HG02759 (cell line): ENCODE measurements at regions not wholly inside any gene's neighbourhood (a gene's known extent, or its start where the extent isn't known, plus 50 kb on each side); places are given as distances from the start of the nearest gene placed in this dataset.

Experiments
- ATAC-seq: cut with Tn5 transposase; IDR thresholded peaks from one replicate; pipeline ENCODE4 v1.9.1; 2021; ENCODE audit warnings: mild to moderate bottlenecking, moderate library complexity; ENCODE audit not compliant: unreplicated experiment

- ATAC-seq = no peak
Observed at GRCh38 chr15:98139337-98139736, 178.8 kb downstream of the ARRDC4 start.

- no peak for ATAC-seq
Observed at GRCh38 chr15:98142572-98142971, 182.1 kb downstream of the ARRDC4 start.

GRCh38 chr15:98143116-98143515 lies 182.6 kb downstream of the ARRDC4 start:
- no peak for ATAC-seq

- ATAC-seq = no peak
Observed at GRCh38 chr15:98144388-98144787, 183.9 kb downstream of the ARRDC4 start.

- no peak for ATAC-seq
Observed at GRCh38 chr15:98146031-98146820, 185.7 kb downstream of the ARRDC4 start.

GRCh38 chr15:98147415-98147814 lies 186.9 kb downstream of the ARRDC4 start:
- ATAC-seq = no peak

- no peak for ATAC-seq
Observed at GRCh38 chr15:98150084-98150483, 189.6 kb downstream of the ARRDC4 start.

GRCh38 chr15:98150536-98150935 lies 190.0 kb downstream of the ARRDC4 start:
- no peak for ATAC-seq

- no peak for ATAC-seq
Observed at GRCh38 chr15:98151096-98151495, 190.6 kb downstream of the ARRDC4 start.

GRCh38 chr15:98152156-98152555 lies 191.7 kb downstream of the ARRDC4 start:
- no peak for ATAC-seq

- no peak for ATAC-seq
Observed at GRCh38 chr15:98154863-98155262, 194.4 kb downstream of the ARRDC4 start.

GRCh38 chr15:98155356-98155755 lies 194.9 kb downstream of the ARRDC4 start:
- ATAC-seq = no peak

GRCh38 chr15:98160236-98160635 lies 199.7 kb downstream of the ARRDC4 start:
- ATAC-seq = peak; percentile 96

- no peak for ATAC-seq
Observed at GRCh38 chr15:98163319-98164045, 203.0 kb downstream of the ARRDC4 start.

- ATAC-seq = no peak
Observed at GRCh38 chr15:98164571-98164970, 204.1 kb downstream of the ARRDC4 start.

GRCh38 chr15:98164986-98165385 lies 204.5 kb downstream of the ARRDC4 start:
- ATAC-seq = no peak

GRCh38 chr15:98167722-98168268 lies 207.3 kb downstream of the ARRDC4 start:
- ATAC-seq = no peak

GRCh38 chr15:98169551-98169950 lies 209.0 kb downstream of the ARRDC4 start:
- ATAC-seq = no peak

GRCh38 chr15:98174286-98174685 lies 213.8 kb downstream of the ARRDC4 start:
- ATAC-seq = no peak

- ATAC-seq = no peak
Observed at GRCh38 chr15:98174841-98175240, 214.3 kb downstream of the ARRDC4 start.

- peak; percentile 80 for ATAC-seq
Observed at GRCh38 chr15:98177966-98178592, 217.6 kb downstream of the ARRDC4 start.

GRCh38 chr15:98178861-98179260 lies 218.4 kb downstream of the ARRDC4 start:
- no peak for ATAC-seq
